B cell (primary cell): ENCODE measurements at regions not wholly inside any gene's neighbourhood (a gene's known extent, or its start where the extent isn't known, plus 50 kb on each side); places are given as distances from the start of the nearest gene placed in this dataset.

ENCODE experiments used
- CTCF ChIP-seq: fragments of 200-600 bp; IDR thresholded peaks from one replicate; pipeline ENCODE4 v1.8.0; 2022; ENCODE audit warnings: antibody characterized with exemption, mild to moderate bottlenecking
- EZH2 ChIP-seq: IDR thresholded peaks from 2 replicates; pipeline ENCODE4 v1.6.1; 2012; ENCODE audit warnings: borderline replicate concordance, low read depth, mild to moderate bottlenecking, moderate library complexity, low read length; ENCODE audit not compliant: insufficient read depth, poor library complexity, severe bottlenecking

- TF ChIP-seq EZH2 (no peak), CTCF (no peak)
Observed at GRCh38 chr7:68734431-68734830, 863.8 kb upstream of the AUTS2 start.
